ENCODE measurements at regions not wholly inside any gene's neighbourhood (a gene's known extent, or its start where the extent isn't known, plus 50 kb on each side); places are given as distances from the start of the nearest gene placed in this dataset.

- no peaks in the 10 kb centered on the region for H3K4me1 ChIP-seq (ENCODE audit: control insufficient read depth, insufficient read depth, low read length)
- H3K36me3 ChIP-seq (ENCODE audit: control insufficient read depth, insufficient read depth, low read length) = no peaks in the 10 kb centered on the region
- H3K27me3 ChIP-seq (ENCODE audit: control insufficient read depth, insufficient read depth, low read length) = no peaks in the 10 kb centered on the region
- H3K27ac ChIP-seq (ENCODE audit: low read depth, low read length) = no peak overlapping the region
- WGBS (ENCODE audit: insufficient coverage) = 20% methylated on average over 2 of the region's 4 CpGs
- DNase-seq (ENCODE audit: low read depth in 4 of 6, low spot score in 6 of 6) = peak in 1 of 6 donors; percentile 17
- H3K9me3 ChIP-seq (ENCODE audit: control insufficient read depth, insufficient read depth, low read length) = no peaks in the 10 kb centered on the region
- H3K4me3 ChIP-seq (ENCODE audit: low read depth, low read length) = no peak overlapping the region
Measured at GRCh38 chr13:89988206-89988605, 1359.3 kb upstream of the MIR17HG start.

GRCh38 chr13:90003566-90003965 is 1343.9 kb upstream of the MIR17HG start:
- Histone ChIP-seq H3K27ac (ENCODE audit: low read depth, low read length) (no peak overlapping the region), H3K36me3 (ENCODE audit: control insufficient read depth, insufficient read depth, low read length) (no peaks in the 10 kb centered on the region), H3K9me3 (ENCODE audit: control insufficient read depth, insufficient read depth, low read length) (no peaks in the 10 kb centered on the region), H3K27me3 (ENCODE audit: control insufficient read depth, insufficient read depth, low read length) (no peaks in the 10 kb centered on the region), H3K4me3 (ENCODE audit: low read depth, low read length) (no peak overlapping the region), H3K4me1 (ENCODE audit: control insufficient read depth, insufficient read depth, low read length) (no peaks in the 10 kb centered on the region)
- DNase-seq (ENCODE audit: low read depth in 4 of 6, low spot score in 6 of 6) = no peak
- WGBS (ENCODE audit: insufficient coverage) = 85% methylated on average over 3 of the region's 3 CpGs

DNA sequence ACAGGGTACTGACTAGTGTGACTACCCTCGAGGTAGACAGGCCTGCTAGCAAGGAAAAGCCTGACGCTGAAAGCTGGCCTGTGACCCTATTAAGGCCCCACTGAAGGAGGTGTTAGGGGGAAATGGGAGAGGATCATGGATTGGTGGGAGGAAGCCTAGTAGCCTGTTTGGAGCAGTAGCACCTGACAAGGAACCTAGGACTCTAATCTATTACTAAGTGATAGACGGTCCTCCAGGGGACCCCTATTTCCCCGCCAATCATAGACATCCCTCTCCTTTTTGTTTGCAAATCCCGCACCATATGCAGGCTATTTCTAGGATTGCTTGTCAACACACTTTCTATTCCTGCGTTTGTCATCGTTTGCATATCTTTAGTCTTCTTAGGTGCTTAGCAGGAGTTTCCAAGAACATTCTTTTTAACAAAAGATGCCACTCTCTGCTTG is 1338.8 kb upstream of the MIR17HG start:
- Histone ChIP-seq H3K4me3 (ENCODE audit: low read depth, low read length) (no peak overlapping the region), H3K27ac (ENCODE audit: low read depth, low read length) (no peak overlapping the region), H3K27me3 (ENCODE audit: control insufficient read depth, insufficient read depth, low read length) (no peaks in the 10 kb centered on the region), H3K4me1 (ENCODE audit: control insufficient read depth, insufficient read depth, low read length) (no peaks in the 10 kb centered on the region), H3K36me3 (ENCODE audit: control insufficient read depth, insufficient read depth, low read length) (no peaks in the 10 kb centered on the region), H3K9me3 (ENCODE audit: control insufficient read depth, insufficient read depth, low read length) (no peaks in the 10 kb centered on the region)
- DNase-seq (ENCODE audit: low read depth in 4 of 6, low spot score in 6 of 6) = no peak
- WGBS (ENCODE audit: insufficient coverage) = 53% methylated on average over 5 of the region's 7 CpGs

GRCh38 chr13:90014038-90014437 is 1333.4 kb upstream of the MIR17HG start:
- no peaks in the 10 kb centered on the region for H3K36me3 ChIP-seq (ENCODE audit: control insufficient read depth, insufficient read depth, low read length)
- no peaks in the 10 kb centered on the region for H3K27me3 ChIP-seq (ENCODE audit: control insufficient read depth, insufficient read depth, low read length)
- H3K4me1 ChIP-seq (ENCODE audit: control insufficient read depth, insufficient read depth, low read length) = no peaks in the 10 kb centered on the region
- H3K9me3 ChIP-seq (ENCODE audit: control insufficient read depth, insufficient read depth, low read length) = no peaks in the 10 kb centered on the region
- H3K4me3 ChIP-seq (ENCODE audit: low read depth, low read length) = no peak overlapping the region
- WGBS (ENCODE audit: insufficient coverage) = no CpG with 5 or more reads among the region's 1 CpG
- no peak overlapping the region for H3K27ac ChIP-seq (ENCODE audit: low read depth, low read length)
- DNase-seq (ENCODE audit: low read depth in 4 of 6, low spot score in 6 of 6) = no peak

DNA sequence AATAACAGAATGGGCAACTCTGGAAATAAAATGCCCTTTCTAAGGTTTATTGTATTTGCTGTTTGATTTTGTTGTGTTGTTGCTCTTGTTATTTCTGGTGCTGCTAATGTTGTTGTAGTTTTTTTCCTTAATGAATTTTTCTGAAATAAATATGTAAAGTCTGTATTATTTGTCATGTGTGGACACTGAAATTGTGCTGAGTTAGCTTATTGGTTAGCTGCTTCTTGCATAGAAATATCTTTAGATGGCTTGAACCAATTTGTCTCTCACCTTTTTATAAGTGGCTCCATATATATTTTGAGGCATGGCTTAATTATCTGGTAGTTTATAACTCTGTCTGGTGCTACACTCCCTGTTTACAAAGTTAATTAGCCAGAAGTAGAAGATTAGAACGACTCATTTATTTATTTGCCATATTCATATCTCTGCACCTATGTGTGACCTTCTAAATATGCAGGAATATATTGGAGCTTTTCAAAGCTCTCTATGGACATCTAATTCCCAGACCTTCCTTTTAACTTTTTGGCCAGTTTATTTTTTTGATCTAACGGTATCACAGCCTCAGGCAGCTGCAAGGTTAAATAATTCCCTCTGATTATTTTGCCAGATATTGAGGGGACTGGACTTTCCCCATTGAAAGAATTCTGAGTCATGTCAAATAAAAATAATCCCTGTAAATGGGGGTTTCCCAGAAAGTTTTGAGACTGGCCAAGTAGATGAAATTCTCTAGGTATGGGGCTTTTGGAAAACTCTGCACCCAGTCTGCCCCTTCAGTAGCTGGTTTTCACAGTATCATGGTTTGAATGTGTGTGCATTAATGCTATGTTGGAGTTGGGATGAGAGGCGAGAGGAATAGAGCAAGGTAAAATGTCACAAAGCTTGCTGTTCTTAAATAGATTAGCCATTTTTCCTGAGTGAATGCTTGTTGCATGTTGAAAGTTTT is 1331.7 kb upstream of the MIR17HG start:
- no peak overlapping the region for H3K27ac ChIP-seq (ENCODE audit: low read depth, low read length)
- no peaks in the 10 kb centered on the region for H3K36me3 ChIP-seq (ENCODE audit: control insufficient read depth, insufficient read depth, low read length)
- H3K9me3 ChIP-seq (ENCODE audit: control insufficient read depth, insufficient read depth, low read length) = no peaks in the 10 kb centered on the region
- H3K27me3 ChIP-seq (ENCODE audit: control insufficient read depth, insufficient read depth, low read length) = no peaks in the 10 kb centered on the region
- H3K4me3 ChIP-seq (ENCODE audit: low read depth, low read length) = no peak overlapping the region
- 100% methylated on average over 1 of the region's 3 CpGs for WGBS (ENCODE audit: insufficient coverage)
- DNase-seq (ENCODE audit: low read depth in 4 of 6, low spot score in 6 of 6) = no peak
- no peaks in the 10 kb centered on the region for H3K4me1 ChIP-seq (ENCODE audit: control insufficient read depth, insufficient read depth, low read length)

DNA sequence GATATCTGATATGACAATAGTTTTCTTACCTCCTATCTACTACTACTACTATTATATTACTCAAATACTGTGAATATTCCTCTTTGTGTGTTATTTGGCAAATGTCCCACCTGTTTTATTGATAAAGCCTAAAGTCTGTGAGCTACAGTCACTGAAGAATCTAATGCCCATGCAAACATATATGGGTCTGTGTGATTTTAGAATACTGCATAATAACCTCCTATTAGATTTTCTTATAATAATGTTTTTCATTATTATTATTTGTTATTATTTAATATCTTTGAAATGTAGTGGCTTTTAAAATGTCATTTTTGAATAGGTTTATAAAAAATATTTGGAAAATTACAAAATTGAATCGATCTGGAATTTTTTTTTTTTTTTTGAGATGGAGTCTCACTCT is 1330.8 kb upstream of the MIR17HG start:
- H3K27ac ChIP-seq (ENCODE audit: low read depth, low read length) = no peak overlapping the region
- no peak overlapping the region for H3K4me3 ChIP-seq (ENCODE audit: low read depth, low read length)
- no peaks in the 10 kb centered on the region for H3K4me1 ChIP-seq (ENCODE audit: control insufficient read depth, insufficient read depth, low read length)
- H3K9me3 ChIP-seq (ENCODE audit: control insufficient read depth, insufficient read depth, low read length) = no peaks in the 10 kb centered on the region
- no peak for DNase-seq (ENCODE audit: low read depth in 4 of 6, low spot score in 6 of 6)
- WGBS (ENCODE audit: insufficient coverage) = 83% methylated on average over 1 of the region's 1 CpG
- no peaks in the 10 kb centered on the region for H3K27me3 ChIP-seq (ENCODE audit: control insufficient read depth, insufficient read depth, low read length)
- H3K36me3 ChIP-seq (ENCODE audit: control insufficient read depth, insufficient read depth, low read length) = no peaks in the 10 kb centered on the region

DNA sequence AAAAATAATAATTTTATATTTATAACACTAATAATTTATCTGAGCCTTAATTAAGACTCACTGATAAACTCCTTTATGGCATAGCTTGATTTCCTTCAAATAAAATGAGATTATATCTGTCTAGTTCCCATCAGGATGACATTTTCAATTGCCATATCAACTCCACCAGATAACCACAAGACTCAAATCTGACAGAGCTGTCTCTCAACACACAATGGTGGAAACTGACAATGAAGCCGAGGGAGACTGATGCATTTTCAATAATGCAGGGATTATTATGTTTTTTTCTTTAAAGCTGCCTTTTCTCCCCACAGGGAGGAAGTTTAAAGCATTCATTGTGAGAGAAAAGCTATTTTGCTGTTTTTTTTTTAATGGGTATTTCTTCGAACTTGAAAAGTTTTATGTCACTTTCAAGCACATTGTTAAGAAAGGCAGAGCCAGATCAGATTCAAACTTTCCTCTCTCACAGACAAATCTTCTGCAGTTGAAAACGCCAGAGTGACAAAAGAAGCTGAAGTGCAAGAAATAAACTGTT is 1326.9 kb upstream of the MIR17HG start:
- no peaks in the 10 kb centered on the region for H3K36me3 ChIP-seq (ENCODE audit: control insufficient read depth, insufficient read depth, low read length)
- no peak for DNase-seq (ENCODE audit: low read depth in 4 of 6, low spot score in 6 of 6)
- no CpG with 5 or more reads among the region's 3 CpGs for WGBS (ENCODE audit: insufficient coverage)
- no peak overlapping the region for H3K27ac ChIP-seq (ENCODE audit: low read depth, low read length)
- no peaks in the 10 kb centered on the region for H3K4me1 ChIP-seq (ENCODE audit: control insufficient read depth, insufficient read depth, low read length)
- H3K27me3 ChIP-seq (ENCODE audit: control insufficient read depth, insufficient read depth, low read length) = no peaks in the 10 kb centered on the region
- no peak overlapping the region for H3K4me3 ChIP-seq (ENCODE audit: low read depth, low read length)
- H3K9me3 ChIP-seq (ENCODE audit: control insufficient read depth, insufficient read depth, low read length) = no peaks in the 10 kb centered on the region

GRCh38 chr13:90027409-90027808 is 1320.1 kb upstream of the MIR17HG start:
- DNase-seq (ENCODE audit: low read depth in 4 of 6, low spot score in 6 of 6) = no peak
- Histone ChIP-seq H3K4me3 (ENCODE audit: low read depth, low read length) (no peak overlapping the region), H3K27ac (ENCODE audit: low read depth, low read length) (no peak overlapping the region)

DNA sequence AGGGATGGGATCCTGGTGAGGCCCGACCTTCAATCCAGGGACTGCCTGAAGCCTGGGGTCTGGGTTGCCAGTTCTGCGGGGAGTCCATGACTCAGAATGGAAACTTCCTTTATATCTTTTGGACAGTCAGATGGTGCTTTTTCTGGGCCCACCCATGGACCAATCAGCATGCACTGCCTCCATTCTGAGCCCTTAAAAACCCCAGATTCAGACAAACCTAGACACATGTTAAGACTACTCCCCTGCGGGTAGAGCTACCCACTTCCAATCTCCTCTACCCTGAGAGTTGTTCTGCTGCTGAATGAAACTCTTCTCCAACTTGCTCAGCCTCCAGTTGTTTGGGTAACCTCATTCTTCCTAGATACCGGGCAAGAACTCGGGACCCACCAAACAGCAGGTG is 1315.2 kb upstream of the MIR17HG start:
- H3K27me3 ChIP-seq (ENCODE audit: control insufficient read depth, insufficient read depth, low read length) = no peaks in the 10 kb centered on the region
- 90% methylated on average over 5 of the region's 5 CpGs for WGBS (ENCODE audit: insufficient coverage)
- DNase-seq (ENCODE audit: low read depth in 4 of 6, low spot score in 6 of 6) = no peak
- no peak overlapping the region for H3K27ac ChIP-seq (ENCODE audit: low read depth, low read length)
- no peaks in the 10 kb centered on the region for H3K36me3 ChIP-seq (ENCODE audit: control insufficient read depth, insufficient read depth, low read length)
- no peaks in the 10 kb centered on the region for H3K4me1 ChIP-seq (ENCODE audit: control insufficient read depth, insufficient read depth, low read length)
- no peak overlapping the region for H3K4me3 ChIP-seq (ENCODE audit: low read depth, low read length)
- H3K9me3 ChIP-seq (ENCODE audit: control insufficient read depth, insufficient read depth, low read length) = peaks cover 4% of the 10 kb centered on the region

More at GRCh38 chr13:90027409-90027808, 1320.1 kb upstream of the MIR17HG start:
- H3K9me3 ChIP-seq (ENCODE audit: control insufficient read depth, insufficient read depth, low read length) = peaks cover 4% of the 10 kb centered on the region
- H3K36me3 ChIP-seq (ENCODE audit: control insufficient read depth, insufficient read depth, low read length) = no peaks in the 10 kb centered on the region
- H3K27me3 ChIP-seq (ENCODE audit: control insufficient read depth, insufficient read depth, low read length) = no peaks in the 10 kb centered on the region
- no peaks in the 10 kb centered on the region for H3K4me1 ChIP-seq (ENCODE audit: control insufficient read depth, insufficient read depth, low read length)

All from spinal cord (tissue), 9 donors.